Fibroblast of lung (primary cell): ENCODE measurements at regions not wholly inside any gene's neighbourhood (a gene's known extent, or its start where the extent isn't known, plus 50 kb on each side); places are given as distances from the start of the nearest gene placed in this dataset.

ENCODE experiments used
- DNase-seq, 2 donors: peaks; one replicate each; pipeline versions ENCODE4 v3.0.0 to v3.0.0-alpha.2; 2010; ENCODE audit warnings: low read depth in 2 of 2
- H2AFZ ChIP-seq: 2 replicates; pipeline ENCODE4 v1.5.1; 2012; ENCODE audit warnings: low read length, control low read depth, inconsistent platforms
- H3K27ac ChIP-seq: 2 replicates; pipeline ENCODE4 v1.5.1; 2011; ENCODE audit warnings: low read length, control low read depth; ENCODE audit not compliant: insufficient read depth
- H3K27me3 ChIP-seq: 2 replicates; pipeline ENCODE4 v1.5.1; 2011; ENCODE audit warnings: mild to moderate bottlenecking, low read length; ENCODE audit not compliant: control insufficient read depth, insufficient read depth
- H3K36me3 ChIP-seq: 2 replicates; pipeline ENCODE4 v1.5.1; 2011; ENCODE audit warnings: low read length; ENCODE audit not compliant: control insufficient read depth, insufficient read depth
- H3K4me1 ChIP-seq: 2 replicates; pipeline ENCODE4 v1.5.1; 2011; ENCODE audit warnings: low read length; ENCODE audit not compliant: control insufficient read depth, insufficient read depth; ENCODE audit errors: extremely low read depth
- H3K4me2 ChIP-seq: 2 replicates; pipeline ENCODE4 v1.5.1; 2011; ENCODE audit warnings: low read length, control low read depth; ENCODE audit not compliant: insufficient read depth; ENCODE audit errors: extremely low read depth
- H3K4me3 ChIP-seq, 4 experiments: fragments of 200-600 bp in 1 of 4; sonication (generic) in 1 of 4; replicated peaks in 1 of 4; 2 replicates each; pipeline ENCODE4 v1.5.1; 2011 to 2016; ENCODE audit warnings: low read length in 4 of 4, low read depth in 3 of 4, mild to moderate bottlenecking in 3 of 4, control low read depth in 2 of 4, inconsistent platforms in 1 of 4, mixed read lengths in 1 of 4; ENCODE audit not compliant: insufficient read depth in 1 of 4; ENCODE audit errors: control extremely low read depth in 1 of 4
- H3K79me2 ChIP-seq: 2 replicates; pipeline ENCODE4 v1.5.1; 2012; ENCODE audit warnings: mild to moderate bottlenecking, low read length, inconsistent platforms; ENCODE audit not compliant: control insufficient read depth, insufficient read depth
- H3K9ac ChIP-seq: 2 replicates; pipeline ENCODE4 v1.5.1; 2011; ENCODE audit warnings: mild to moderate bottlenecking, low read length, control low read depth; ENCODE audit not compliant: insufficient read depth
- H3K9me3 ChIP-seq: 2 replicates; pipeline ENCODE4 v1.5.1; 2012; ENCODE audit warnings: low read depth, low read length; ENCODE audit not compliant: control insufficient read depth, insufficient read depth
- H4K20me1 ChIP-seq: 2 replicates; pipeline ENCODE4 v1.5.1; 2011; ENCODE audit warnings: low read length; ENCODE audit not compliant: control insufficient read depth, insufficient read depth; ENCODE audit errors: extremely low read depth
- CTCF ChIP-seq, 2 donors: IDR thresholded peaks in 1 of 2; conservative IDR thresholded peaks in 1 of 2; 1 replicate in 1 of 2; 2 replicates in 1 of 2; pipeline ENCODE4 v1.5.1; 2011 to 2012; ENCODE audit warnings: low read length in 2 of 2, control low read depth in 1 of 2, inconsistent platforms in 1 of 2, low read depth in 1 of 2, mild to moderate bottlenecking in 1 of 2
- EZH2 ChIP-seq: IDR thresholded peaks from 2 replicates; pipeline ENCODE4 v1.5.1; 2012; ENCODE audit warnings: low read length, control low read depth, mild to moderate bottlenecking; ENCODE audit errors: missing control alignments

- H3K4me3 ChIP-seq: no peak overlapping the region
- no peak overlapping the region for H3K27ac ChIP-seq
- H3K36me3 ChIP-seq: no peaks in the 10 kb centered on the region
- H2AFZ ChIP-seq: no peak overlapping the region
- no peak overlapping the region for H3K4me2 ChIP-seq
- no peaks in the 10 kb centered on the region for H4K20me1 ChIP-seq
- H3K79me2 ChIP-seq: no peaks in the 10 kb centered on the region
- no peaks in the 10 kb centered on the region for H3K9me3 ChIP-seq
- no peaks in the 10 kb centered on the region for H3K4me1 ChIP-seq
- DNase-seq: no peak
- no peak for TF ChIP-seq CTCF (conservative IDR thresholded peaks at IDR 0.05 in 1 of 2, IDR thresholded peaks at IDR 0.05 in 1 of 2; ENCODE audit: low read depth in 1 of 2, low read length in 2 of 2)
- TF ChIP-seq EZH2: no peak
- no peaks in the 10 kb centered on the region for H3K27me3 ChIP-seq
- no peak overlapping the region for H3K9ac ChIP-seq
Observed at GRCh38 chr13:73218181-73218580, 159.4 kb downstream of the KLF5 start.

GRCh38 chr13:73216381-73216831 lies 157.6 kb downstream of the KLF5 start:
- DNase-seq: peak; percentile 53 to 65
- no peak overlapping the region for H3K4me3 ChIP-seq
- H2AFZ ChIP-seq: no peak overlapping the region
- H3K9ac ChIP-seq: no peak overlapping the region
- no peak for TF ChIP-seq EZH2
- TF ChIP-seq CTCF (conservative IDR thresholded peaks at IDR 0.05 in 1 of 2, IDR thresholded peaks at IDR 0.05 in 1 of 2; ENCODE audit: low read depth in 1 of 2, low read length in 2 of 2): no peak
- H3K36me3 ChIP-seq: no peaks in the 10 kb centered on the region
- no peaks in the 10 kb centered on the region for H3K27me3 ChIP-seq
- H3K79me2 ChIP-seq: no peaks in the 10 kb centered on the region
- no peaks in the 10 kb centered on the region for H4K20me1 ChIP-seq
- no peaks in the 10 kb centered on the region for H3K9me3 ChIP-seq
- H3K4me1 ChIP-seq: no peaks in the 10 kb centered on the region
- H3K27ac ChIP-seq: no peak overlapping the region
- no peak overlapping the region for H3K4me2 ChIP-seq

GRCh38 chr13:73215823-73216222 lies 157.0 kb downstream of the KLF5 start:
- TF ChIP-seq CTCF (conservative IDR thresholded peaks at IDR 0.05 in 1 of 2, IDR thresholded peaks at IDR 0.05 in 1 of 2; ENCODE audit: low read depth in 1 of 2, low read length in 2 of 2) (no peak), EZH2 (no peak)
- H3K27me3 ChIP-seq: no peaks in the 10 kb centered on the region
- no peaks in the 10 kb centered on the region for H3K9me3 ChIP-seq
- no peak overlapping the region for H3K4me2 ChIP-seq
- H2AFZ ChIP-seq: no peak overlapping the region
- H3K9ac ChIP-seq: no peak overlapping the region
- peak in 1 of 2 donors; percentile 91 for DNase-seq
- no peaks in the 10 kb centered on the region for H3K4me1 ChIP-seq
- no peaks in the 10 kb centered on the region for H4K20me1 ChIP-seq
- H3K4me3 ChIP-seq: no peak overlapping the region
- H3K27ac ChIP-seq: no peak overlapping the region
- H3K79me2 ChIP-seq: no peaks in the 10 kb centered on the region
- H3K36me3 ChIP-seq: no peaks in the 10 kb centered on the region
